Activated CD8-positive, alpha-beta memory T cell treated with anti-CD3 and anti-CD28 coated beads, Interleukin-2, amount 50 U/mL, for 48 hours (primary cell): ENCODE measurements at regions not wholly inside any gene's neighbourhood (a gene's known extent, or its start where the extent isn't known, plus 50 kb on each side); places are given as distances from the start of the nearest gene placed in this dataset.

Experiments
- DNase-seq: peaks from one replicate; pipeline ENCODE4 v3.0.0-alpha.2; 2020

GRCh38 chr9:107119735-107120134 is 163.3 kb upstream of the RAD23B start:
- DNase-seq = no peak

DNA sequence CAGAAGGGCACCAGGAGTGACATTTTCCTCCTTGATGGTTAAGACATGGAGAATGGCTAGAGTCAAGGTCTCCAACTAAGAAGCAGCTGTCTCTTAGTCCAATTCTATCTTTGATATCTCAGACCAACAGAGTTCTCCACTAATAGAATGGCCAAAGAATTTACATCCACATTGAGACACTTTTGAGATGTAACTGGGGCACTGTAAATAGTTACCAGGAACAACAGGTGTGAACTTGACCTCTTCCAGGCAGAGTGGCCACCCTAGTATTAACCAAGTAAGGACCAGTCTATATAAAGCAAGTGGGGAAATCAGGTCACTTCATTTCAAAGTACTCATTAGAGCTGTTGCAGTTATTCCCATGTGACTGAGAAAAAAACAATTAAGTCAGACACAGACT is 159.7 kb upstream of the RAD23B start:
- no peak for DNase-seq

GRCh38 chr9:107127608-107128007 is 155.5 kb upstream of the RAD23B start:
- no peak for DNase-seq

DNA sequence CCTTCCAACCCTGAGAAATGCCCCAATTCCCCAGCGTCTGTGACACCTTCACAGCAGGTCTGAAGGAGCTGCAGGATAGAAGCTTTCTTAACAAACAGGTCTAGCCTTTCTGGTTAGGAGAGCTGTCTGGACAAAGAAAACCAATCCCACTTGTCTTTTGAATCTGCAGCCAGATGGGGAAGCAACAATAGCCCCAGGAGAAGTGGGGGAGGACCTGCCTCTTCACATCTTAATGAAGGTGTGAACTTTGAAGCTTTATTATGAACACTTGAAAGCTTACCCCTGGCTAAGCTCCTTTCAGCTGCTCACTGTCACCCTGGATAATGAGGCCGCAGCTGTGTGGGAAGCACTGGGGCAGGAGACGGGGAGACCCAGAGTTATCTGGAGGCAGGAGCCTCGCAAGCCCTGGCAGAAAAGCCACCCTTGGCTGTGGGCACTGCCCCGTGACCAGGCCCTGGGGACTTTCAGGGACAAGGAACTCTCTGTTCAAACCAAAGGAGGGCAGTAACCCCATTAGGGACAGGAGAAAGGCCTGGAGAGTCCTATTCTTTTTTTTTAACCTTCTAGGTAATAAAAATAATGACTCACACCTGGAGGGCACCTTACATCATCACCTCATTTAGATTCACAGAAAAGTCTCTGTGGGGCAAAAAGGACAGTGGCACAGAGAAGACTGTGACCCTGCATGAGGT is 151.8 kb upstream of the RAD23B start:
- DNase-seq = no peak

- no peak for DNase-seq
These were observed 146.8 kb upstream of the RAD23B start for GRCh38 chr9:107136296-107136695.

DNA sequence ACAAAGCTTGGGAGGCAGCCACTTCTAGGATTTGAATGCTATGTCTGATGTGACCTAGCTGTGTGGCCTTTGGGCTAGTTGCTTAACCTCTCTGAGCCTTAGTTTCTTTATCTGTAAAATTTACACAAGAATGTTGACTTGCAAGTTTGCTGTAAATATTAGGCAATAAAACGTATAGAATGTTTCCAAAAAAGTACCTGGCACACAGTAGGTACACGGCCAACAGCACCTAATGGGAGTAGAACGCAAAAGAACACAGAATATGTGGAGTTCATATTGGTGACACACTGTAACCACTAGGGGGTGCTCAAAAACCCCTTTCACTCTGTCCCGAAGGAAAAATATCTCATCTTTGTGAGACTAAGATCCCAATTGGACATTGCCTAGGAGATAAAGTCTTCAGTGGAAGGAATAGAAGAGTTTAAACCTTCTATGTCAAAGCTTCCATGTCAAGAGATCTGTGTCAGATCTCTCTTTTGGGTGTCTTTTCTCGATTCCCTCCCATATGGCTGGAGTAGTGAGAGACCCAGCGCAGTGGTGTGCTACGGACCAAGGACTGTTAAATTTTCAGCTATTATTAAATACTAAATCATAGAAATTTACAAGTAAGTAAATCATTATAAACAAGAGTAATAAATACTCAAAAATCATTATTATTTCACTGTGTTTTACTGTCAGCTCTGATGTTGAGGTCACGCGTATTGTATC is 145.4 kb upstream of the RAD23B start:
- no peak for DNase-seq

DNA sequence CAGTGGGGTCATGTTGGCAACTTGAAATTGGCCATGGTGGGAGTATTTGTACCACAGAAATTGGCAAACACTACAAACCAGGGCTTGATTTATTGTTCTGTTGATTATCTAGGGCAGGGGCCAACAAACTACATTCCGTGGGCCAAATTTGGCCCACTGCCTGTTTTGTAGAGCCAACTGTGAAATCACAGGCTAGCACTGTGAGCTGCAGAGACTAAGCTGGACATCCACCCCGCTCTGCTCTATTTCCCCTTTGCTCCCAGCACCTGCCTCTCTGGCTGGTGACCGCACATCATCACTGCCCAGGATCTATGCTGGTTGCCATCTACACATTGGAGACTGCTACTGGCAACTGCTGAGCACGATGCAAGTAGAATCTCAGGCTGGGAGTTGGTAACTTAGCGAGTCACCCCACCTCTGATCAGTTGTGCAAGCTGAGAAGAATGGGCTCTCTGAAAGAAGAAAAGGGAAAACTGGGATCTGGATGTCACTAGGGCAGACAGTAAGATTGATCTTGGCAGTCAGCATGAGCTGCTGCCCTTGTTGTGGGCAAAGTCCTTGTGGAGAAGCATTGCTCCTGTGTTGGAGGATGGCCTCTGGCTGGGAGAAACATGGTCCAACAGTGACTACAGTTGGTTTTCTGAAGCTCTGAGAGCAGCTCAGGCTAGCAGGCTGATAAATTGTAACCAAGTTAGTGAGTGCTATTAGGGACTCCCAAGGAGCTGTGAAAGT is 144.7 kb upstream of the RAD23B start:
- DNase-seq = no peak

- no peak for DNase-seq
These were observed 141.1 kb upstream of the RAD23B start for GRCh38 chr9:107141967-107142366.

GRCh38 chr9:107142430-107142829 is 140.6 kb upstream of the RAD23B start:
- DNase-seq = no peak

GRCh38 chr9:107142896-107143603 is 140.0 kb upstream of the RAD23B start:
- no peak for DNase-seq

- no peak for DNase-seq
These were observed 138.6 kb upstream of the RAD23B start for GRCh38 chr9:107144475-107144874.

DNA sequence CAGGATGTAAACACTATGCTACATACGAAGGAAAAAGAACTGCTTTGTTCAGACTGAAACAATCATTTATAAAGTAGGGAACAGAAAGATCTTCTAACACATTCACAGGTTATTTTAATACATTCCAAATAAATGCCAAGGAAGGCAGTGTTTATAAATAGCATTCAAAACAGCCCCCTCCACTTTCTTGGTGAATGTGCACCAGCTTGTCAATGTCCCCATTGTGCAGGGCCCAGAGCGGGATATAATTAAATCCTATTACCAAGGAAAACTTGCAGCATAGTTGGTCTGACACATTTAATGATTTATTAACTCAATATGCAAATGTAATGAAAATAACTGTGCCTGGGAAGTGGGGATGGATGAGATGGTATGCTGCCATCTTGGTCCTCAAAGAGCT is 135.9 kb upstream of the RAD23B start:
- DNase-seq = no peak

GRCh38 chr9:107148216-107148615 is 134.9 kb upstream of the RAD23B start:
- DNase-seq = no peak

GRCh38 chr9:107149756-107150155 is 133.3 kb upstream of the RAD23B start:
- no peak for DNase-seq

GRCh38 chr9:107153336-107153735 is 129.7 kb upstream of the RAD23B start:
- DNase-seq = no peak

- DNase-seq = no peak
These were observed 128.8 kb upstream of the RAD23B start for GRCh38 chr9:107154291-107154690.

DNA sequence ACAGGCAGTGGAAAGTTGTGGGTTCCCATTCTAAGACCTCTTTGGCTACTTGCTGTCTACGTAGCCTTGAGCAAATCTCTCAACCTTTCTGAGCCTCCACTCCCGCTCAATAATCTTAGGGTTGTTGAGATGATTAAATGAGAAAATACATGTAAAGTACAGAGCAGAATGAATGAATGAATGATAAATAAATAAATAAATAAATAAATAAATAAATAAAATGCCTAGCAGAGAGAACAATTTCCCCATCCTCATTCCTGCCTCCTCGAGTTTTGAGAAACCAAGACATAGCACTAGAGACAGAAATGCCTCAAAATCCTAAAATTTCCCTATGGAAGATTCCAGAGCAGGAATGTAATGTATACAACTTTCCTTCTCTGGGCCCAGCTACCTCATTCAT is 128.3 kb upstream of the RAD23B start:
- DNase-seq = no peak

- no peak for DNase-seq
These were observed 127.7 kb upstream of the RAD23B start for GRCh38 chr9:107155244-107155817.

DNA sequence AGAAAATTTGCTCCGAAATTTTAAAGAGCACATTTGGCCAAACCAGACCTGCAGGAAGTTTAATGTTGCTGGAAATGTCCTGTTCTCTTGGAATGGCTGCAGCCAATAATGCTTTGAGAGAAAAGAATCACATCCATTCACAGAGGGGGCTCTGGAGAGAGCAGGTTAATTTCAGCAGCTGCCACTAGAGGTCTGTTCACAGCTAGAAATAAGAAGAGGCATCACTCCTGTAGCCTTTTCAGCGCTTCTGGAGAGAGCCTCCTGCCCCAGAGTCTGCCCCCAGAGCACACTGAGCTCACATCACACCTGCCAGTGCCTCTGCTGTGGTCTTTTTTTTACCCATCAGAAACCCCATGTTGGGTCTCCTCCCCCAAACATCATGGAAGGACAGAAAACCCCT is 124.8 kb upstream of the RAD23B start:
- DNase-seq = no peak

- DNase-seq = no peak
These were observed 121.7 kb upstream of the RAD23B start for GRCh38 chr9:107161338-107161737.

- DNase-seq = no peak
These were observed 119.7 kb upstream of the RAD23B start for GRCh38 chr9:107163370-107163769.

GRCh38 chr9:107169796-107170195 is 113.3 kb upstream of the RAD23B start:
- no peak for DNase-seq

GRCh38 chr9:107170801-107171200 is 112.3 kb upstream of the RAD23B start:
- DNase-seq = no peak
